ENCODE measurements at regions not wholly inside any gene's neighbourhood (a gene's known extent, or its start where the extent isn't known, plus 50 kb on each side); places are given as distances from the start of the nearest gene placed in this dataset.

- no peak for TF ChIP-seq CTCF (IDR thresholded peaks at IDR 0.05; ENCODE audit: borderline replicate concordance, extremely low read depth, low read length, poor library complexity, severe bottlenecking)
- no peak for TF ChIP-seq EZH2 (IDR thresholded peaks at IDR 0.05; ENCODE audit: borderline replicate concordance, low read depth, low read length, severe bottlenecking)
These were observed 190.8 kb upstream of the NLRP1 start for GRCh38 chr17:5775098-5775497.
